GM12878 (cell line): ENCODE measurements at regions not wholly inside any gene's neighbourhood (a gene's known extent, or its start where the extent isn't known, plus 50 kb on each side); places are given as distances from the start of the nearest gene placed in this dataset.

Experiments used
- CTCF ChIP-seq, 3 experiments: IDR thresholded peaks in 2 of 3; conservative IDR thresholded peaks in 1 of 3; 2 replicates each; pipeline ENCODE4 v1.5.1; 2011; ENCODE audit warnings: low read depth in 3 of 3, low read length in 3 of 3, mild to moderate bottlenecking in 3 of 3, control low read depth in 2 of 3, moderate library complexity in 2 of 3, inconsistent platforms in 1 of 3, mixed read lengths in 1 of 3; ENCODE audit not compliant: control insufficient read depth in 2 of 3, insufficient read depth in 1 of 3; ENCODE audit errors: extremely low read depth in 1 of 3
- POLR2AphosphoS5 ChIP-seq: IDR thresholded peaks from 2 replicates; pipeline ENCODE4 v1.6.1; 2011; ENCODE audit warnings: mild to moderate bottlenecking, low read length, inconsistent platforms
- SMC3 ChIP-seq: IDR thresholded peaks from 2 replicates; pipeline ENCODE4 v1.6.1; 2011; ENCODE audit warnings: low read length, improper control_type of control experiment, borderline replicate concordance

- TF ChIP-seq CTCF (IDR thresholded peaks at IDR 0.05 in 2 of 3, conservative IDR thresholded peaks at IDR 0.05 in 1 of 3; ENCODE audit: control insufficient read depth in 2 of 3, extremely low read depth in 1 of 3, insufficient read depth in 1 of 3, low read depth in 3 of 3, low read length in 3 of 3) (no peak), SMC3 (no peak), POLR2AphosphoS5 (no peak)
Measured at GRCh38 chr3:22620498-22620897, 582.6 kb upstream of the UBE2E2 start.
